ENCODE measurements at regions not wholly inside any gene's neighbourhood (a gene's known extent, or its start where the extent isn't known, plus 50 kb on each side); places are given as distances from the start of the nearest gene placed in this dataset.

GRCh38 chr5:36768450-36768849 is 108.1 kb upstream of the NIPBL start:
- no peaks in the 10 kb centered on the region for H3K36me3 ChIP-seq (ENCODE audit: insufficient read depth, low read length)

GRCh38 chr5:36769129-36769770 is 107.3 kb upstream of the NIPBL start:
- Histone ChIP-seq H2AFZ (ENCODE audit: low read depth, low read length) (no peak overlapping the region), H3K36me3 (ENCODE audit: insufficient read depth, low read length) (no peaks in the 10 kb centered on the region), H3K79me2 (ENCODE audit: insufficient read depth, low read length) (no peaks in the 10 kb centered on the region), H3K27ac (ENCODE audit: low read length) (no peak overlapping the region), H4K20me1 (ENCODE audit: insufficient read depth, low read length) (no peaks in the 10 kb centered on the region), H3K4me3 (ENCODE audit: low read depth in 1 of 2, low read length in 2 of 2) (no peak overlapping the region), H3K9ac (ENCODE audit: low read depth, low read length) (no peak overlapping the region), H3K4me1 (ENCODE audit: insufficient read depth, low read length) (no peaks in the 10 kb centered on the region), H3K9me3 (ENCODE audit: insufficient read depth, low read length, severe bottlenecking) (no peaks in the 10 kb centered on the region), H3K4me2 (ENCODE audit: insufficient read depth, low read length) (no peak overlapping the region), H3K27me3 (ENCODE audit: insufficient read depth, low read length, poor library complexity) (peaks cover 4% of the 10 kb centered on the region)
- DNase-seq (no peak), ATAC-seq (ENCODE audit: insufficient read depth, low read depth) (no peak)
- TF ChIP-seq EZH2 (IDR thresholded peaks at IDR 0.05; ENCODE audit: borderline replicate concordance, low read depth, low read length, severe bottlenecking): no peak
- no peak for TF ChIP-seq CTCF (IDR thresholded peaks at IDR 0.05; ENCODE audit: borderline replicate concordance, extremely low read depth, low read length, poor library complexity, severe bottlenecking)

More at GRCh38 chr5:36768450-36768849, 108.1 kb upstream of the NIPBL start:
- Histone ChIP-seq H3K4me1 (ENCODE audit: insufficient read depth, low read length) (no peaks in the 10 kb centered on the region), H4K20me1 (ENCODE audit: insufficient read depth, low read length) (no peaks in the 10 kb centered on the region), H2AFZ (ENCODE audit: low read depth, low read length) (no peak overlapping the region), H3K4me2 (ENCODE audit: insufficient read depth, low read length) (no peak overlapping the region), H3K9ac (ENCODE audit: low read depth, low read length) (no peak overlapping the region), H3K4me3 (ENCODE audit: low read depth in 1 of 2, low read length in 2 of 2) (no peak overlapping the region), H3K9me3 (ENCODE audit: insufficient read depth, low read length, severe bottlenecking) (no peaks in the 10 kb centered on the region), H3K27ac (ENCODE audit: low read length) (no peak overlapping the region), H3K79me2 (ENCODE audit: insufficient read depth, low read length) (no peaks in the 10 kb centered on the region), H3K27me3 (ENCODE audit: insufficient read depth, low read length, poor library complexity) (peaks cover 4% of the 10 kb centered on the region)
- ATAC-seq (ENCODE audit: insufficient read depth, low read depth) (no peak), DNase-seq (no peak)
- TF ChIP-seq CTCF (IDR thresholded peaks at IDR 0.05; ENCODE audit: borderline replicate concordance, extremely low read depth, low read length, poor library complexity, severe bottlenecking): no peak
- TF ChIP-seq EZH2 (IDR thresholded peaks at IDR 0.05; ENCODE audit: borderline replicate concordance, low read depth, low read length, severe bottlenecking): no peak

- Histone ChIP-seq H3K9ac (ENCODE audit: low read depth, low read length) (no peak overlapping the region), H3K9me3 (ENCODE audit: insufficient read depth, low read length, severe bottlenecking) (no peaks in the 10 kb centered on the region), H3K27ac (ENCODE audit: low read length) (no peak overlapping the region), H3K4me2 (ENCODE audit: insufficient read depth, low read length) (no peak overlapping the region), H3K4me3 (ENCODE audit: low read depth in 1 of 2, low read length in 2 of 2) (no peak overlapping the region), H2AFZ (ENCODE audit: low read depth, low read length) (no peak overlapping the region), H3K27me3 (ENCODE audit: insufficient read depth, low read length, poor library complexity) (peaks cover 4% of the 10 kb centered on the region), H4K20me1 (ENCODE audit: insufficient read depth, low read length) (no peaks in the 10 kb centered on the region), H3K4me1 (ENCODE audit: insufficient read depth, low read length) (no peaks in the 10 kb centered on the region), H3K36me3 (ENCODE audit: insufficient read depth, low read length) (no peaks in the 10 kb centered on the region), H3K79me2 (ENCODE audit: insufficient read depth, low read length) (no peaks in the 10 kb centered on the region)
- ATAC-seq (ENCODE audit: insufficient read depth, low read depth) (no peak), DNase-seq (no peak)
- no peak for TF ChIP-seq CTCF (IDR thresholded peaks at IDR 0.05; ENCODE audit: borderline replicate concordance, extremely low read depth, low read length, poor library complexity, severe bottlenecking)
- TF ChIP-seq EZH2 (IDR thresholded peaks at IDR 0.05; ENCODE audit: borderline replicate concordance, low read depth, low read length, severe bottlenecking): no peak
These were observed 106.4 kb upstream of the NIPBL start for GRCh38 chr5:36770125-36770524.
